B cell (primary cell): ENCODE measurements at regions not wholly inside any gene's neighbourhood (a gene's known extent, or its start where the extent isn't known, plus 50 kb on each side); places are given as distances from the start of the nearest gene placed in this dataset.

ENCODE experiments used
- EZH2 ChIP-seq: IDR thresholded peaks from 2 replicates; pipeline ENCODE4 v1.6.1; 2012; ENCODE audit warnings: borderline replicate concordance, low read depth, mild to moderate bottlenecking, moderate library complexity, low read length; ENCODE audit not compliant: insufficient read depth, poor library complexity, severe bottlenecking
- TF ChIP-seq, protein P1 (sequence below): fragments of 200-600 bp; IDR thresholded peaks from one replicate; pipeline ENCODE4 v1.8.0; 2022; ENCODE audit warnings: antibody characterized with exemption, mild to moderate bottlenecking

DNA sequence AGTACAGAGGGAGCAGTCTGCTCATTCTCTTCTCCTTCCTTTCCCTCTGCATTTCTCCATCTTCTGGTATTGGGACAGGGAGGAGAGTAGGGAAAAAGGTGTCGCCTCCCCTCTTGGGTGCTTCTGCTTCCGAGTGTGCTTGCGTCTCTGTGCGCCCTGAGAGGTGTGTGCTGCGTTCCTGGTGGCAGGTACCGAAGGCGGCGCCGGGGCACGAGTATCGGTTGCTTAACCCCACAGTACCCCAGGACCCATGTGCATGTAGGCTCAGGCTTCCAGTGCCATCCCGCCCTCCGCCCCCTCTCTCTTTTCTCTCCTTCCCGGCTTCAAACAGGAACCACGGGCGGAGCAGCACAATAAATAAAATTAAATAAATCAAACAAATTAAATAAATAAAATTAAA is 169.3 kb upstream of the GLI3 start:
- TF ChIP-seq, protein P1, sequence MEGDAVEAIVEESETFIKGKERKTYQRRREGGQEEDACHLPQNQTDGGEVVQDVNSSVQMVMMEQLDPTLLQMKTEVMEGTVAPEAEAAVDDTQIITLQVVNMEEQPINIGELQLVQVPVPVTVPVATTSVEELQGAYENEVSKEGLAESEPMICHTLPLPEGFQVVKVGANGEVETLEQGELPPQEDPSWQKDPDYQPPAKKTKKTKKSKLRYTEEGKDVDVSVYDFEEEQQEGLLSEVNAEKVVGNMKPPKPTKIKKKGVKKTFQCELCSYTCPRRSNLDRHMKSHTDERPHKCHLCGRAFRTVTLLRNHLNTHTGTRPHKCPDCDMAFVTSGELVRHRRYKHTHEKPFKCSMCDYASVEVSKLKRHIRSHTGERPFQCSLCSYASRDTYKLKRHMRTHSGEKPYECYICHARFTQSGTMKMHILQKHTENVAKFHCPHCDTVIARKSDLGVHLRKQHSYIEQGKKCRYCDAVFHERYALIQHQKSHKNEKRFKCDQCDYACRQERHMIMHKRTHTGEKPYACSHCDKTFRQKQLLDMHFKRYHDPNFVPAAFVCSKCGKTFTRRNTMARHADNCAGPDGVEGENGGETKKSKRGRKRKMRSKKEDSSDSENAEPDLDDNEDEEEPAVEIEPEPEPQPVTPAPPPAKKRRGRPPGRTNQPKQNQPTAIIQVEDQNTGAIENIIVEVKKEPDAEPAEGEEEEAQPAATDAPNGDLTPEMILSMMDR = no peak
- TF ChIP-seq EZH2 = no peak
